T-helper 2 cell treated with Interferon-gamma antibody and Interleukin-4, amounts not matched to agents 100 ng/mL and 5 ng/mL, for 36 hours (primary cell): ENCODE measurements at regions not wholly inside any gene's neighbourhood (a gene's known extent, or its start where the extent isn't known, plus 50 kb on each side); places are given as distances from the start of the nearest gene placed in this dataset.

Experiments used
- intact Hi-C: fragments of 100-400 bp; cut with micrococcal nuclease; formaldehyde crosslinking; loops from one replicate; pipeline ENCODE4 v1.15.1; 2023

- intact Hi-C loops, result no loop called here
Observed at GRCh38 chr17:77894126-77894956, 64.2 kb upstream of the TNRC6C start.

- intact Hi-C loops, result no loop called here
Observed at GRCh38 chr17:77897741-77898301, 60.7 kb upstream of the TNRC6C start.

- intact Hi-C loops, result no loop called here
Observed at GRCh38 chr17:77898521-77899434, 59.7 kb upstream of the TNRC6C start.

- intact Hi-C loops, result no loop called here
Observed at GRCh38 chr17:77899498-77899897, 59.0 kb upstream of the TNRC6C start.

GRCh38 chr17:77901481-77901880 is 57.0 kb upstream of the TNRC6C start:
- intact Hi-C loops, result no loop called here

GRCh38 chr17:77905266-77905665 is 53.2 kb upstream of the TNRC6C start:
- intact Hi-C loops, result no loop called here

- intact Hi-C loops, result no loop called here
Observed at GRCh38 chr17:77905766-77906165, 52.7 kb upstream of the TNRC6C start.

- intact Hi-C loops, result no loop called here
Observed at GRCh38 chr17:77906377-77906871, 52.1 kb upstream of the TNRC6C start.

GRCh38 chr17:77907497-77908461 is 50.7 kb upstream of the TNRC6C start:
- intact Hi-C loops, result no loop called here

- intact Hi-C loops, result no loop called here
Observed at GRCh38 chr17:77908501-77908900, 50.0 kb upstream of the TNRC6C start.
